SK-N-SH (cell line): ENCODE measurements at regions not wholly inside any gene's neighbourhood (a gene's known extent, or its start where the extent isn't known, plus 50 kb on each side); places are given as distances from the start of the nearest gene placed in this dataset.

ENCODE experiments used
- CTCF ChIA-PET: fragments of 300-600, 350-600 bp; formaldehyde crosslinking; extraction: SDS; loops from one replicate; lab custom pipeline; 2021; lab: Yijun Ruan, JAX
- POLR2A ChIA-PET: fragments of 350-600 bp; sonication (Branson Sonifier 250); formaldehyde crosslinking; extraction: SDS; loops from one replicate; lab custom pipeline; 2020; ENCODE audit warnings: antibody characterized with exemption, inconsistent platforms; lab: Yijun Ruan, JAX
- DNase-seq: peaks from one replicate; pipeline ENCODE4 v3.0.0; 2012
- H2AFZ ChIP-seq: fragments of 200-600 bp; sonication (generic); 2 replicates; pipeline ENCODE4 v1.8.1; 2016; ENCODE audit warnings: antibody characterized with exemption, mild to moderate bottlenecking, low read depth
- H3F3A ChIP-seq: fragments of 200-600 bp; sonication (generic); replicated peaks from 2 replicates; pipeline ENCODE3; 2016; ENCODE audit warnings: antibody characterized with exemption, mild to moderate bottlenecking; ENCODE audit not compliant: insufficient read depth
- H3K27ac ChIP-seq, 2 experiments: fragments of 200-500 bp in 1 of 2; fragments of 200-600 bp in 1 of 2; sonication (Bioruptor generic) in 1 of 2; sonication (generic), shearing (Covaris generic) in 1 of 2; 2 replicates each; pipeline versions ENCODE4 v1.5.1 to v1.6.1; 2014 to 2016; ENCODE audit warnings: low read depth in 2 of 2, inconsistent platforms in 1 of 2, low read length in 1 of 2, mild to moderate bottlenecking in 1 of 2, mixed read lengths in 1 of 2
- H3K27me3 ChIP-seq: fragments of 200-600 bp; sonication (generic), shearing (Covaris generic); 2 replicates; pipeline ENCODE4 v1.6.1; 2016; ENCODE audit warnings: mixed run types; ENCODE audit not compliant: insufficient read depth
- H3K36me3 ChIP-seq, 2 experiments: fragments of 200-500 bp in 1 of 2; fragments of 200-600 bp in 1 of 2; sonication (Bioruptor generic) in 1 of 2; sonication (generic) in 1 of 2; replicated peaks in 1 of 2; 2 replicates each; pipeline versions ENCODE3 to v1.5.1; 2014 to 2016; ENCODE audit warnings: low read length in 1 of 2, mild to moderate bottlenecking in 1 of 2; ENCODE audit not compliant: insufficient read depth in 2 of 2, control insufficient read depth in 1 of 2
- H3K4me1 ChIP-seq, 2 experiments: fragments of 200-500 bp in 1 of 2; fragments of 200-600 bp in 1 of 2; sonication (Bioruptor generic) in 1 of 2; sonication (generic), shearing (Covaris generic) in 1 of 2; 2 replicates each; pipeline versions ENCODE4 v1.5.1 to v1.6.1; 2014 to 2016; ENCODE audit warnings: low read depth in 1 of 2, low read length in 1 of 2, mixed run types in 1 of 2; ENCODE audit not compliant: insufficient read depth in 2 of 2, control insufficient read depth in 1 of 2
- H3K4me2 ChIP-seq: fragments of 200-600 bp; sonication (generic), shearing (Covaris generic); 2 replicates; pipeline ENCODE4 v1.6.1; 2017; ENCODE audit warnings: mixed run types
- H3K4me3 ChIP-seq, 2 experiments: fragments of 200-500 bp in 1 of 2; fragments of 200-600 bp in 1 of 2; sonication (Bioruptor generic) in 1 of 2; sonication (generic), shearing (Covaris generic) in 1 of 2; 2 replicates each; pipeline versions ENCODE4 v1.5.1 to v1.8.1; 2014 to 2016; ENCODE audit warnings: low read depth in 2 of 2, inconsistent platforms in 1 of 2, low read length in 1 of 2, mild to moderate bottlenecking in 1 of 2, mixed read lengths in 1 of 2, moderate library complexity in 1 of 2
- H3K79me2 ChIP-seq: fragments of 200-600 bp; sonication (generic); 2 replicates; pipeline ENCODE4 v1.8.1; 2017; ENCODE audit warnings: mild to moderate bottlenecking; ENCODE audit not compliant: insufficient read depth
- H3K9ac ChIP-seq: fragments of 200-600 bp; sonication (generic); 2 replicates; pipeline ENCODE4 v1.6.1; 2017; ENCODE audit warnings: mixed run types
- H3K9me2 ChIP-seq: fragments of 200-600 bp; sonication (generic); 2 replicates; pipeline ENCODE4 v1.6.1; 2017; ENCODE audit warnings: mixed run types
- H3K9me3 ChIP-seq: fragments of 200-600 bp; sonication (generic); 2 replicates; pipeline ENCODE4 v1.6.1; 2017; ENCODE audit warnings: mixed run types, mild to moderate bottlenecking, moderate library complexity
- H4K20me1 ChIP-seq: fragments of 200-600 bp; sonication (generic); 2 replicates; pipeline ENCODE4 v1.6.1; 2017; ENCODE audit warnings: mild to moderate bottlenecking, mixed run types; ENCODE audit not compliant: insufficient read depth
- CHD2 ChIP-seq: fragments of 150-350 bp; IDR thresholded peaks from 2 replicates; pipeline ENCODE4 v1.6.1; 2018; ENCODE audit warnings: low read length; ENCODE audit not compliant: partially characterized antibody
- ELF1 ChIP-seq: IDR thresholded peaks from 2 replicates; pipeline ENCODE4 v1.4.0; 2012
- FOXJ3 ChIP-seq: sonication (generic); formaldehyde crosslinking; IDR thresholded peaks from 2 replicates; pipeline ENCODE4 v1.5.1; 2020; ENCODE audit warnings: mild to moderate bottlenecking, missing genetic modification reagents
- GABPA ChIP-seq: IDR thresholded peaks from 2 replicates; pipeline ENCODE4 v1.4.0; 2012; ENCODE audit warnings: low read depth, mild to moderate bottlenecking
- IRF3 ChIP-seq: fragments of 150-350 bp; IDR thresholded peaks from 2 replicates; pipeline ENCODE4 v1.6.1; 2016; ENCODE audit warnings: mild to moderate bottlenecking, low read depth, low read length
- JUND ChIP-seq: IDR thresholded peaks from 2 replicates; pipeline ENCODE4 v1.4.0; 2012
- MXI1 ChIP-seq: IDR thresholded peaks from 2 replicates; pipeline ENCODE4 v1.6.1; 2012; ENCODE audit warnings: mild to moderate bottlenecking, low read depth, low read length, improper control_type of control experiment
- NFIC ChIP-seq: IDR thresholded peaks from 2 replicates; pipeline ENCODE4 v1.4.0; 2012; ENCODE audit warnings: borderline replicate concordance
- NRF1 ChIP-seq: IDR thresholded peaks from 2 replicates; pipeline ENCODE4 v1.6.1; 2012; ENCODE audit warnings: low read depth, mild to moderate bottlenecking, low read length
- PBX3 ChIP-seq: IDR thresholded peaks from 2 replicates; pipeline ENCODE4; 2012
- RAD21 ChIP-seq: IDR thresholded peaks from 2 replicates; pipeline ENCODE4 v1.6.1; 2012; ENCODE audit warnings: mild to moderate bottlenecking, low read length
- RFX5 ChIP-seq: IDR thresholded peaks from 2 replicates; pipeline ENCODE4 v1.6.1; 2012; ENCODE audit warnings: mild to moderate bottlenecking, improper control_type of control experiment, low read length
- SIN3A ChIP-seq: IDR thresholded peaks from 2 replicates; pipeline ENCODE4 v1.6.1; 2012; ENCODE audit warnings: low read depth, mild to moderate bottlenecking, low read length, moderate library complexity, borderline replicate concordance
- SMC3 ChIP-seq: IDR thresholded peaks from 2 replicates; pipeline ENCODE4 v1.6.1; 2012; ENCODE audit warnings: low read depth, low read length, improper control_type of control experiment
- TAF1 ChIP-seq: IDR thresholded peaks from 2 replicates; pipeline ENCODE4 v1.6.1; 2012; ENCODE audit warnings: low read depth, mild to moderate bottlenecking, low read length, moderate library complexity, borderline replicate concordance
- TEAD4 ChIP-seq: IDR thresholded peaks from 2 replicates; pipeline ENCODE4 v1.4.0; 2012; ENCODE audit warnings: mild to moderate bottlenecking, borderline replicate concordance; ENCODE audit not compliant: insufficient read depth
- USF2 ChIP-seq: fragments of 150-350 bp; IDR thresholded peaks from 2 replicates; pipeline ENCODE4 v1.6.1; 2017; ENCODE audit warnings: antibody characterized with exemption, low read length, low read depth, borderline replicate concordance
- YY1 ChIP-seq: IDR thresholded peaks from 2 replicates; pipeline ENCODE4 v1.4.0; 2012; ENCODE audit warnings: low read depth, mild to moderate bottlenecking
- ZBTB33 ChIP-seq: IDR thresholded peaks from 2 replicates; pipeline ENCODE4 v1.4.0; 2012; ENCODE audit warnings: low read depth, borderline replicate concordance
- WGBS: methylation state at CpG from one replicate; pipeline ENCODE4 v1.1.6; 2017; ENCODE audit warnings: low lambda C conversion rate; 5-methylcytosine and 5-hydroxymethylcytosine counted together

GRCh38 chr2:15864176-15864769 is 76.1 kb upstream of the MYCN start:
- peaks cover 6% of the 10 kb centered on the region; the same call in 1 of the 2 replicates for H3K9me3 ChIP-seq
- H3K4me2 ChIP-seq, result no peak overlapping the region
- H4K20me1 ChIP-seq, result no peaks in the 10 kb centered on the region
- ChIA-PET CTCF (no interaction called here), POLR2A (no interaction called here)
- no peaks in the 10 kb centered on the region for H3F3A ChIP-seq
- no peaks in the 10 kb centered on the region for H3K27me3 ChIP-seq
- H3K9ac ChIP-seq, result no peak overlapping the region
- no peak for TF ChIP-seq SMC3
- TF ChIP-seq CHD2, result no peak
- no peak for TF ChIP-seq NFIC
- H2AFZ ChIP-seq, result no peak overlapping the region
- WGBS, result 32% methylated on average over 3 of the region's 3 CpGs
- H3K9me2 ChIP-seq, result no peaks in the 10 kb centered on the region
- H3K79me2 ChIP-seq, result no peaks in the 10 kb centered on the region
- H3K4me3 ChIP-seq, result no peak overlapping the region
- H3K27ac ChIP-seq, result no peak overlapping the region
- no peak for DNase-seq
- H3K36me3 ChIP-seq, result no peaks in the 10 kb centered on the region
- no peaks in the 10 kb centered on the region; a peak in 1 of 4 replicates for H3K4me1 ChIP-seq

GRCh38 chr2:15865923-15866322 is 74.4 kb upstream of the MYCN start:
- Histone ChIP-seq H3K4me2 (no peak overlapping the region), H3K27me3 (no peaks in the 10 kb centered on the region), H3F3A (no peaks in the 10 kb centered on the region), H3K27ac (no peak overlapping the region), H3K4me3 (no peak overlapping the region), H3K9me2 (no peaks in the 10 kb centered on the region), H3K79me2 (no peaks in the 10 kb centered on the region)
- 23% methylated on average over 1 of the region's 1 CpG for WGBS
- ChIA-PET CTCF (interaction anchor here (0.9 kb wide), 1 partner anchor 228 kb away, joined by 3 read pairs; no protein-coding TSS in a partner anchor), POLR2A (no interaction called here)
- TF ChIP-seq NRF1 (no peak), GABPA (no peak), JUND (no peak), FOXJ3 (CRISPR knock-in tag) (no peak), TAF1 (no peak), SMC3 (no peak), NFIC (no peak), RFX5 (no peak), PBX3 (no peak), ELF1 (no peak), ZBTB33 (no peak), YY1 (no peak), MXI1 (no peak), RAD21 (no peak), SIN3A (no peak), TEAD4 (no peak), USF2 (no peak), IRF3 (no peak)
- TF ChIP-seq, all 33 proteins: peak for 0
- Histone ChIP-seq H3K9me3 (peaks cover 6% of the 10 kb centered on the region; the same call in 1 of the 2 replicates), H3K9ac (no peak overlapping the region), H3K36me3 (no peaks in the 10 kb centered on the region), H3K4me1 (no peaks in the 10 kb centered on the region; a peak in 1 of 4 replicates), H4K20me1 (no peaks in the 10 kb centered on the region), H2AFZ (no peak overlapping the region)
- DNase-seq, result no peak
